T-helper 17 cell (primary cell): ENCODE measurements at regions not wholly inside any gene's neighbourhood (a gene's known extent, or its start where the extent isn't known, plus 50 kb on each side); places are given as distances from the start of the nearest gene placed in this dataset.
"Not testable (repeated sequence)": the region's sequence is repeated elsewhere in the genome, so short reads cannot be mapped to it uniquely, and the experiment has no call there.

Experiments
- ATAC-seq: fragments of 150-1000 bp; cut with Tn5 transposase; 2 replicates; pipeline ENCODE4 v1.10.0; 2021; ENCODE audit warnings: mild to moderate bottlenecking, moderate library complexity
- DNase-seq, 3 donors: peaks; one replicate each; pipeline versions ENCODE4 v3.0.0 to v3.0.0-alpha.2; 2020 to 2021
- H3K9me3 ChIP-seq: one replicate; pipeline ENCODE4 v1.7.0; 2013; ENCODE audit warnings: low read length, mild to moderate bottlenecking; ENCODE audit not compliant: control insufficient read depth, poor library complexity, severe bottlenecking
- H3K27ac Mint-ChIP-seq: one replicate; pipeline ENCODE4 v1.8.0; 2022; ENCODE audit warnings: mild to moderate bottlenecking, moderate library complexity, mixed read lengths
- H3K27me3 Mint-ChIP-seq: one replicate; pipeline ENCODE4 v1.8.0; 2022; ENCODE audit warnings: mixed read lengths
- H3K36me3 Mint-ChIP-seq: one replicate; pipeline ENCODE4 v1.8.0; 2022; ENCODE audit warnings: low read depth, mixed read lengths
- H3K4me1 Mint-ChIP-seq: one replicate; pipeline ENCODE4 v1.8.0; 2022; ENCODE audit warnings: mild to moderate bottlenecking, mixed read lengths
- H3K4me3 Mint-ChIP-seq: one replicate; pipeline ENCODE4 v1.8.0; 2022; ENCODE audit warnings: mild to moderate bottlenecking, moderate library complexity, mixed read lengths

GRCh38 chr16:5221831-5222230 is 124.2 kb upstream of the EEF2KMT start:
- H3K36me3 Mint-ChIP-seq, ATAC-seq, H3K27ac Mint-ChIP-seq, H3K9me3 ChIP-seq, DNase-seq, H3K4me3 Mint-ChIP-seq, H3K4me1 Mint-ChIP-seq: not testable (repeated sequence)
- H3K27me3 Mint-ChIP-seq, result peaks cover 33% of the 10 kb centered on the region

- no peaks in the 10 kb centered on the region for H3K9me3 ChIP-seq
- Mint-ChIP-seq H3K27ac (no peak overlapping the region), H3K36me3 (peaks cover 3% of the 10 kb centered on the region), H3K4me3 (no peak overlapping the region), H3K27me3 (peaks cover 39% of the 10 kb centered on the region), H3K4me1 (no peaks in the 10 kb centered on the region)
- DNase-seq (no peak), ATAC-seq (no peak)
Observed at GRCh38 chr16:5220705-5221104, 123.1 kb upstream of the EEF2KMT start.

GRCh38 chr16:5216441-5217080 is 119.0 kb upstream of the EEF2KMT start:
- H3K36me3 Mint-ChIP-seq, result no peaks in the 10 kb centered on the region
- H3K4me1 Mint-ChIP-seq, result no peaks in the 10 kb centered on the region
- no peak overlapping the region for H3K27ac Mint-ChIP-seq
- DNase-seq, result no peak
- no peak for ATAC-seq
- H3K4me3 Mint-ChIP-seq, result no peak overlapping the region
- H3K9me3 ChIP-seq, result no peaks in the 10 kb centered on the region
- peaks cover 64% of the 10 kb centered on the region for H3K27me3 Mint-ChIP-seq

- no peak for ATAC-seq
- H3K36me3 Mint-ChIP-seq, result no peaks in the 10 kb centered on the region
- no peaks in the 10 kb centered on the region for H3K9me3 ChIP-seq
- H3K27ac Mint-ChIP-seq, result no peak overlapping the region
- peaks cover 64% of the 10 kb centered on the region for H3K27me3 Mint-ChIP-seq
- H3K4me3 Mint-ChIP-seq, result no peak overlapping the region
- H3K4me1 Mint-ChIP-seq, result no peaks in the 10 kb centered on the region
- DNase-seq, result no peak
Observed at GRCh38 chr16:5215901-5216300, 118.3 kb upstream of the EEF2KMT start.

- H3K9me3 ChIP-seq, result no peaks in the 10 kb centered on the region
- Mint-ChIP-seq H3K4me1 (no peaks in the 10 kb centered on the region), H3K27me3 (peaks cover 59% of the 10 kb centered on the region), H3K27ac (no peak overlapping the region), H3K36me3 (no peaks in the 10 kb centered on the region), H3K4me3 (no peak overlapping the region)
- no peak for DNase-seq
- no peak for ATAC-seq
Observed at GRCh38 chr16:5214466-5214865, 116.9 kb upstream of the EEF2KMT start.

GRCh38 chr16:5212501-5212900 is 114.9 kb upstream of the EEF2KMT start:
- not testable (repeated sequence) for H3K4me3 Mint-ChIP-seq, H3K4me1 Mint-ChIP-seq, H3K9me3 ChIP-seq, H3K27ac Mint-ChIP-seq, ATAC-seq, DNase-seq, H3K36me3 Mint-ChIP-seq
- H3K27me3 Mint-ChIP-seq, result peaks cover 46% of the 10 kb centered on the region

GRCh38 chr16:5207862-5208498 is 110.4 kb upstream of the EEF2KMT start:
- peaks cover 23% of the 10 kb centered on the region for H3K27me3 Mint-ChIP-seq
- H3K4me3 Mint-ChIP-seq, H3K4me1 Mint-ChIP-seq, DNase-seq, H3K27ac Mint-ChIP-seq, H3K36me3 Mint-ChIP-seq, H3K9me3 ChIP-seq, ATAC-seq: not testable (repeated sequence)

GRCh38 chr16:5207001-5207523 is 109.5 kb upstream of the EEF2KMT start:
- ATAC-seq (no peak), DNase-seq (no peak)
- Mint-ChIP-seq H3K27ac (no peak overlapping the region), H3K4me1 (peaks cover 2% of the 10 kb centered on the region), H3K36me3 (no peaks in the 10 kb centered on the region), H3K4me3 (no peak overlapping the region), H3K27me3 (peaks cover 15% of the 10 kb centered on the region)
- no peaks in the 10 kb centered on the region for H3K9me3 ChIP-seq

GRCh38 chr16:5206331-5206990 is 108.9 kb upstream of the EEF2KMT start:
- Mint-ChIP-seq H3K27me3 (peaks cover 10% of the 10 kb centered on the region), H3K4me1 (peaks cover 2% of the 10 kb centered on the region), H3K27ac (no peak overlapping the region), H3K36me3 (no peaks in the 10 kb centered on the region), H3K4me3 (no peak overlapping the region)
- H3K9me3 ChIP-seq, result no peaks in the 10 kb centered on the region
- no peak for ATAC-seq
- DNase-seq, result no peak

GRCh38 chr16:5205361-5206040 is 107.9 kb upstream of the EEF2KMT start:
- H3K9me3 ChIP-seq, result no peaks in the 10 kb centered on the region
- DNase-seq, result no peak
- Mint-ChIP-seq H3K4me3 (no peak overlapping the region), H3K27ac (no peak overlapping the region), H3K27me3 (peaks cover 10% of the 10 kb centered on the region), H3K4me1 (peaks cover 2% of the 10 kb centered on the region), H3K36me3 (no peaks in the 10 kb centered on the region)
- ATAC-seq, result no peak

GRCh38 chr16:5203675-5204074 is 106.1 kb upstream of the EEF2KMT start:
- H3K9me3 ChIP-seq, H3K27ac Mint-ChIP-seq, ATAC-seq, H3K27me3 Mint-ChIP-seq, H3K4me1 Mint-ChIP-seq, H3K4me3 Mint-ChIP-seq, DNase-seq, H3K36me3 Mint-ChIP-seq: not testable (repeated sequence)

- H3K4me3 Mint-ChIP-seq, result no peak overlapping the region
- no peaks in the 10 kb centered on the region for H3K36me3 Mint-ChIP-seq
- H3K27me3 Mint-ChIP-seq, result peaks cover 39% of the 10 kb centered on the region
- peaks cover 2% of the 10 kb centered on the region for H3K4me1 Mint-ChIP-seq
- H3K9me3 ChIP-seq, result no peaks in the 10 kb centered on the region
- no peak for ATAC-seq
- no peak for DNase-seq
- no peak overlapping the region for H3K27ac Mint-ChIP-seq
Observed at GRCh38 chr16:5200123-5200522, 102.5 kb upstream of the EEF2KMT start.

- H3K9me3 ChIP-seq, result no peaks in the 10 kb centered on the region
- H3K36me3 Mint-ChIP-seq, result peaks cover 3% of the 10 kb centered on the region
- H3K27ac Mint-ChIP-seq, result no peak overlapping the region
- no peak overlapping the region for H3K4me3 Mint-ChIP-seq
- peaks cover 46% of the 10 kb centered on the region for H3K27me3 Mint-ChIP-seq
- DNase-seq, result no peak
- H3K4me1 Mint-ChIP-seq, result no peaks in the 10 kb centered on the region
- no peak for ATAC-seq
Observed at GRCh38 chr16:5196204-5196603, 98.6 kb upstream of the EEF2KMT start.
